ENCODE measurements at regions not wholly inside any gene's neighbourhood (a gene's known extent, or its start where the extent isn't known, plus 50 kb on each side); places are given as distances from the start of the nearest gene placed in this dataset.
A peak's percentile ranks its signal among the peaks of the same experiment; 100 is the strongest.
"Not testable (repeated sequence)": the region's sequence is repeated elsewhere in the genome, so short reads cannot be mapped to it uniquely, and the experiment has no call there.

GRCh38 chr2:113330060-113330767 is 51.5 kb upstream of the PAX8 start:
- ATAC-seq, H3K27me3 Mint-ChIP-seq, H3K4me3 Mint-ChIP-seq, H3K4me1 Mint-ChIP-seq, POLR2A ChIA-PET, H3K9me3 Mint-ChIP-seq, DNase-seq, H3K36me3 Mint-ChIP-seq: not testable (repeated sequence)
- peak overlapping the region in 2 of 10 donors; percentile 9 to 26 for H3K27ac Mint-ChIP-seq

- H3K9me3 Mint-ChIP-seq, POLR2A ChIA-PET, H3K36me3 Mint-ChIP-seq, H3K27ac Mint-ChIP-seq, H3K4me3 Mint-ChIP-seq, H3K27me3 Mint-ChIP-seq, DNase-seq, ATAC-seq: not testable (repeated sequence)
- H3K4me1 Mint-ChIP-seq, result peaks cover 10 to 14% (median 12%) of the 10 kb centered on the region in 4 donors
These were observed 50.3 kb upstream of the PAX8 start for GRCh38 chr2:113328973-113329372.

- DNase-seq, H3K27me3 Mint-ChIP-seq, H3K27ac Mint-ChIP-seq, ATAC-seq, H3K4me3 Mint-ChIP-seq, H3K9me3 Mint-ChIP-seq, H3K36me3 Mint-ChIP-seq, POLR2A ChIA-PET: not testable (repeated sequence)
- peaks cover 10 to 14% (median 12%) of the 10 kb centered on the region in 4 donors for H3K4me1 Mint-ChIP-seq
These were observed 49.9 kb upstream of the PAX8 start for GRCh38 chr2:113328572-113328971.
